HG02840 (cell line): ENCODE measurements at regions not wholly inside any gene's neighbourhood (a gene's known extent, or its start where the extent isn't known, plus 50 kb on each side); places are given as distances from the start of the nearest gene placed in this dataset.
"Not testable (repeated sequence)": the region's sequence is repeated elsewhere in the genome, so short reads cannot be mapped to it uniquely, and the experiment has no call there.

ENCODE experiments used
- ATAC-seq: cut with Tn5 transposase; IDR thresholded peaks from one replicate; pipeline ENCODE4 v1.9.1; 2021; ENCODE audit warnings: mild to moderate bottlenecking, moderate library complexity, moderate number of reproducible peaks; ENCODE audit not compliant: unreplicated experiment, low FRiP score

GRCh38 chr22:48488149-48488551 lies 1339.5 kb downstream of the BRD1 start:
- no peak for ATAC-seq

DNA sequence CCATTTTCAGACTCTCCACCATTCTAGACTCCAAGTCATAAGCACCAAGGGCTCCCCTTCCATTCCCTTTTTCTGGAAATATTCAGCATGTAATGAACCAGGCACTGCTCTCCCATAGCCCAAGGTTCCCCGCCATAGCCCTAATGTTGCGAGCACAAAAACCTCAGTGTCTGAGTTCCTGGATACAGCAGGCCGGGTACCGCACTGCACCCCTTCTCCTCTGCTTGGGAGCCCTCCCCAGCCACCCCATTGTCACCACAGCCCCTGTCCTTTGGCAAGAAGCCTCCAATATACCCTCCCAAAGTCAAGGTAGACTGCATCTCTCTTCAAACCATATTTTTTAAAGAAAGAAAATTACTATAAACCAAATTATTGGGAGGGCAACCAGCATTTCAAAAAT lies 1341.1 kb downstream of the BRD1 start:
- ATAC-seq, result no peak

GRCh38 chr22:48486134-48486532 lies 1341.5 kb downstream of the BRD1 start:
- no peak for ATAC-seq

- no peak for ATAC-seq
Measured at GRCh38 chr22:48485149-48486133, 1342.2 kb downstream of the BRD1 start.

GRCh38 chr22:48483764-48484528 lies 1343.7 kb downstream of the BRD1 start:
- ATAC-seq, result no peak

- ATAC-seq, result no peak
Measured at GRCh38 chr22:48482771-48483170, 1344.9 kb downstream of the BRD1 start.

- ATAC-seq, result not testable (repeated sequence)
Measured at GRCh38 chr22:48482198-48482597, 1345.5 kb downstream of the BRD1 start.

DNA sequence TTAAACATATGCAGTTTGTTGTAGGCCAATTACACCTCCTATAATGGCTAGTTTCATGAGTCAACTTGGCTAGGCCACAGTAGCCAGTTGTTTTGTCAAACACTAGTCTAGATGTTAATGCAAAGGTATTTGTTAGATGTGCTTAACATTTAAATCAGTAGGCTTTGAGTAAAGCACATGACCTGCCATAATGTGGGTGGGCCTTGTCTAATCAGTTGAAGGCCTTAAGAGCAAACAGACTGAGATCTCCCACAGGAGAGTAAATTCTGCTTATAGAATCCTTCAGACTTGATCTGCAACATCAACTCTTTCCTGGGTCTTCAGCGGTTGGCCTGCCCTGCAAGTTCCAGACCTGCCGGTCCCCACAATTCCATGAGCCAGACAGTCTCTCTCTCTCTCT lies 1345.9 kb downstream of the BRD1 start:
- ATAC-seq, result no peak

DNA sequence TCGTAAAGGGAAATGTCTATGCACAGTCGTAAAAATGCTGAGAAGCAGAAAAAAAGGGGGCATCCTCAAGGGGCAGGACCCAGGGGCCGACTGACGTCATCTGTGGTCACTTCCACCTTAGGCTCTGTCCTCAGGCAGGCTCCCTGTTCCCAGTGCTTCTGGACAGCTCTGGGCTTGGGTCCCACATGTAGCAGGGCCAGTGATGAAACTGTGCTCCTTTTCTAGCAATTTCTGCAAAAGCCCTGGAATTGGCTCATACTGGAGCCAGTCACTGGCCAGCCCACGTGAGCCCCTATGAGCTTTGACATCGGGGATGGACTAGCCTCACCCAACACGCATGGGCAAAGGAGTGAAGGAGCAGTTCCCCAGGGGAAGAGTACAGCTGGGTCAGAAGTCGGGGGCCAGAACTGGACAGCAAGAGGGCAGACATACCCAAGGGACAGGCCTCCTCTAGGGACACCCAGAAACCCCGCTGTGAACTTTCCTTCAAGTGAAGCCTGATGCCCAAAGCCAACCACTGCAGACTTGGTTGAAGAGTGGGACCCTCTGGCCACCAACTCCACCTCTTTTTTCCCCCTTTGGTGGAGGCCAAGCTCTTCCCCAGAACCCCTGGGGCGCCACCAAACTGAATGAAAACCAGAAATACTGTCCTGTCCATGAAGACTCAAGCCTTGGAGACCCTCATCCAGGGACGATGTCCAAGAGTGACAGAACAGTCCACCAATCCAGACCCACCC lies 1349.0 kb downstream of the BRD1 start:
- ATAC-seq, result no peak

GRCh38 chr22:48478124-48478523 lies 1349.5 kb downstream of the BRD1 start:
- no peak for ATAC-seq

GRCh38 chr22:48477031-48477721 lies 1350.5 kb downstream of the BRD1 start:
- no peak for ATAC-seq

GRCh38 chr22:48476577-48476976 lies 1351.1 kb downstream of the BRD1 start:
- ATAC-seq, result no peak

- ATAC-seq, result no peak
Measured at GRCh38 chr22:48475661-48476345, 1351.9 kb downstream of the BRD1 start.

- no peak for ATAC-seq
Measured at GRCh38 chr22:48474881-48475280, 1352.8 kb downstream of the BRD1 start.

- ATAC-seq, result no peak
Measured at GRCh38 chr22:48473202-48473601, 1354.5 kb downstream of the BRD1 start.

- no peak for ATAC-seq
Measured at GRCh38 chr22:48464246-48464645, 1363.4 kb downstream of the BRD1 start.

GRCh38 chr22:48459859-48460823 lies 1367.5 kb downstream of the BRD1 start:
- no peak for ATAC-seq

GRCh38 chr22:48459259-48459658 lies 1368.4 kb downstream of the BRD1 start:
- no peak for ATAC-seq
